ENCODE measurements at regions not wholly inside any gene's neighbourhood (a gene's known extent, or its start where the extent isn't known, plus 50 kb on each side); places are given as distances from the start of the nearest gene placed in this dataset.

DNA sequence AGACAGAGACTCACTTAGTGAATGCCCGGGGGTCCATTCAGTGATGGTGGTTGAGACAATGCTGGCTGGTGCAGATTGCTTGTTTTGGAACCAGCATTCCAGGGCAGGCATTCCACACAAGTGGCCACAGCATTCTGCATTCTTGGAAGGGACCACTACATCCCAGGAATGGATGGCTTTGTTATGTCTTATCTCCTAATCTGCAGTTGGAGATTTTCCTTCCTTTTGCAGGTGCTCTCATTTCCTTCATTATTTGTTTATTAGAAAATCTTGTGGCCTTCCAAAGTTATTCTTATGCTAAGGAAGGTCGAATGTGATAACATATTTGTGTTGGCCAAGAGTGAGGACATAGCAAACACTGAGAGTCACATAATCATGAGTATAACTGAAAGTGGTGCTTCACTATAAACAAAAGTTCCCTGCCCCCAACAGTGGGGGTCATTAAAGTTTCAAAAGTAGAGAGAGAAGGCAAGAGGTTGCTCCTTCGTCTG lies 66.0 kb downstream of the BMP4 start:
- H3K4me2 ChIP-seq (ENCODE audit: low read length), result no peak overlapping the region
- no peak overlapping the region for H3K4me3 ChIP-seq (ENCODE audit: low read length)
- TF ChIP-seq, protein P1, sequence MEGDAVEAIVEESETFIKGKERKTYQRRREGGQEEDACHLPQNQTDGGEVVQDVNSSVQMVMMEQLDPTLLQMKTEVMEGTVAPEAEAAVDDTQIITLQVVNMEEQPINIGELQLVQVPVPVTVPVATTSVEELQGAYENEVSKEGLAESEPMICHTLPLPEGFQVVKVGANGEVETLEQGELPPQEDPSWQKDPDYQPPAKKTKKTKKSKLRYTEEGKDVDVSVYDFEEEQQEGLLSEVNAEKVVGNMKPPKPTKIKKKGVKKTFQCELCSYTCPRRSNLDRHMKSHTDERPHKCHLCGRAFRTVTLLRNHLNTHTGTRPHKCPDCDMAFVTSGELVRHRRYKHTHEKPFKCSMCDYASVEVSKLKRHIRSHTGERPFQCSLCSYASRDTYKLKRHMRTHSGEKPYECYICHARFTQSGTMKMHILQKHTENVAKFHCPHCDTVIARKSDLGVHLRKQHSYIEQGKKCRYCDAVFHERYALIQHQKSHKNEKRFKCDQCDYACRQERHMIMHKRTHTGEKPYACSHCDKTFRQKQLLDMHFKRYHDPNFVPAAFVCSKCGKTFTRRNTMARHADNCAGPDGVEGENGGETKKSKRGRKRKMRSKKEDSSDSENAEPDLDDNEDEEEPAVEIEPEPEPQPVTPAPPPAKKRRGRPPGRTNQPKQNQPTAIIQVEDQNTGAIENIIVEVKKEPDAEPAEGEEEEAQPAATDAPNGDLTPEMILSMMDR (IDR thresholded peaks at IDR 0.05; ENCODE audit: low read depth, low read length, poor library complexity, severe bottlenecking), result no peak
- no peak for TF ChIP-seq EZH2phosphoT487 (IDR thresholded peaks at IDR 0.05; ENCODE audit: borderline replicate concordance, low read length)
- no peaks in the 10 kb centered on the region for H3K27me3 ChIP-seq (ENCODE audit: control insufficient read depth, low read length)
- H3K9me2 ChIP-seq (replicated peaks; ENCODE audit: control insufficient read depth, low read length), result no peaks in the 10 kb centered on the region; the same call in 1 of the 2 replicates
- no peak overlapping the region for H3K27ac ChIP-seq (ENCODE audit: low read depth, low read length)
- no peaks in the 10 kb centered on the region for H3K9me3 ChIP-seq (ENCODE audit: control insufficient read depth, insufficient read depth, low read length)
- no peaks in the 10 kb centered on the region for H3F3A ChIP-seq (ENCODE audit: control insufficient read depth, insufficient read depth)
- no peaks in the 10 kb centered on the region for H3K36me3 ChIP-seq (ENCODE audit: control insufficient read depth, low read length)
- no peaks in the 10 kb centered on the region for H3K4me1 ChIP-seq (ENCODE audit: control insufficient read depth, low read length)
- H4K20me1 ChIP-seq (ENCODE audit: control insufficient read depth, insufficient read depth, low read depth, low read length), result no peaks in the 10 kb centered on the region
- H3K79me2 ChIP-seq (ENCODE audit: control insufficient read depth, low read length), result no peaks in the 10 kb centered on the region

DNA sequence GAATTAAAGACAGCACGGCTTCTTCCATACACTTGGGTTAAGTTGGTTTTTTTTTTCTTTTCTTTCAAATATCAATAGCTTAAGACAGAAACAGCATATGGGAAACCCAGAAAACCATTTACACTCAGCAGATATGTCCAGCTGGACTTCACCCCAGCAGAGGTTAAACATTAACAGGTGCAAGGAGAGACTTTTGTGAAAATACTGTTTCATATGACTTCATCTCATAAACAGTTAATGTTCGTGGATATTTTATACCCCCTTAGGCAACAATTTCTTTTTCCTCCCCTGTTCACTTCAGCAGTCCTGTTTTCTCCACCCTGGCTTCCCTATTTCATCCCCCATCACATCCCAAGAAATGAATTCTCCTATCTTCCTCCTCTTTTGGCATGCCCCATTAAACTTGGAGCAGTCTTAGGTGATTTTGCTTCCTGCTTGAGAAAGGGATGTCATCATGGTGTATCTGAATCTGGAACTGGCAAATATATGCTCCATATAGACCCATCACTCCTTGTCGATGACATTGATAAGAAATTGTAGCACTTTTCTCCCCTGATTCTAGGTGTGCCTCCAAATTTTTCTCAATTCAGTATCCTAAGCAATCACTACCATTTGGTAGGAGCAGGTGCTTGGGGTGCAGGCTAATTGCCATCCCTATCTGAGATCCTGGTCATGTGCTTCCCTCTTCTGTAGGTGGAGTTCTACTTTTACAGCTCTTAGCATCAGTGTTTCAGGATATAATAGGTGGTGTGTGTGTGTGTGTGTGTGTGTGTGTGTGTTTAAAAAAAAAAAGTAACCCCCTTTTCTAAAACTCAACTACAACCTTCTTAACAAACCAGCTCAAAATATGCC lies 67.9 kb downstream of the BMP4 start:
- Histone ChIP-seq H3K27ac (ENCODE audit: low read depth, low read length) (no peak overlapping the region), H3K4me3 (ENCODE audit: low read length) (no peak overlapping the region), H3K9me2 (replicated peaks; ENCODE audit: control insufficient read depth, low read length) (no peaks in the 10 kb centered on the region; the same call in 1 of the 2 replicates), H3K4me1 (ENCODE audit: control insufficient read depth, low read length) (no peaks in the 10 kb centered on the region), H3K4me2 (ENCODE audit: low read length) (no peak overlapping the region), H3K79me2 (ENCODE audit: control insufficient read depth, low read length) (no peaks in the 10 kb centered on the region), H3K27me3 (ENCODE audit: control insufficient read depth, low read length) (no peaks in the 10 kb centered on the region), H3F3A (ENCODE audit: control insufficient read depth, insufficient read depth) (no peaks in the 10 kb centered on the region), H3K36me3 (ENCODE audit: control insufficient read depth, low read length) (no peaks in the 10 kb centered on the region), H4K20me1 (ENCODE audit: control insufficient read depth, insufficient read depth, low read depth, low read length) (no peaks in the 10 kb centered on the region), H3K9me3 (ENCODE audit: control insufficient read depth, insufficient read depth, low read length) (no peaks in the 10 kb centered on the region)
- TF ChIP-seq, protein P1 (IDR thresholded peaks at IDR 0.05; ENCODE audit: low read depth, low read length, poor library complexity, severe bottlenecking), result no peak
- no peak for TF ChIP-seq EZH2phosphoT487 (IDR thresholded peaks at IDR 0.05; ENCODE audit: borderline replicate concordance, low read length)

GRCh38 chr14:53885136-53885640 lies 71.4 kb downstream of the BMP4 start:
- Histone ChIP-seq H3K9me3 (ENCODE audit: control insufficient read depth, insufficient read depth, low read length) (no peaks in the 10 kb centered on the region), H3K79me2 (ENCODE audit: control insufficient read depth, low read length) (no peaks in the 10 kb centered on the region), H3K4me1 (ENCODE audit: control insufficient read depth, low read length) (no peaks in the 10 kb centered on the region), H3K27me3 (ENCODE audit: control insufficient read depth, low read length) (no peaks in the 10 kb centered on the region), H4K20me1 (ENCODE audit: control insufficient read depth, insufficient read depth, low read depth, low read length) (no peaks in the 10 kb centered on the region), H3K27ac (ENCODE audit: low read depth, low read length) (no peak overlapping the region), H3K36me3 (ENCODE audit: control insufficient read depth, low read length) (no peaks in the 10 kb centered on the region), H3K4me2 (ENCODE audit: low read length) (no peak overlapping the region), H3K9me2 (replicated peaks; ENCODE audit: control insufficient read depth, low read length) (no peaks in the 10 kb centered on the region; the same call in 1 of the 2 replicates), H3K4me3 (ENCODE audit: low read length) (no peak overlapping the region), H3F3A (ENCODE audit: control insufficient read depth, insufficient read depth) (no peaks in the 10 kb centered on the region)
- TF ChIP-seq EZH2phosphoT487 (IDR thresholded peaks at IDR 0.05; ENCODE audit: borderline replicate concordance, low read length), result no peak
- TF ChIP-seq, protein P1 (IDR thresholded peaks at IDR 0.05; ENCODE audit: low read depth, low read length, poor library complexity, severe bottlenecking), result no peak

Measured in DOHH2 (cell line).